Transverse colon (tissue), 4 donors: ENCODE measurements at regions not wholly inside any gene's neighbourhood (a gene's known extent, or its start where the extent isn't known, plus 50 kb on each side); places are given as distances from the start of the nearest gene placed in this dataset.

ENCODE experiments used
- DNase-seq: peaks from one replicate; pipeline ENCODE4 v3.0.0-alpha.2; 2019
- H3K27ac ChIP-seq, 4 donors: fragments of 200-600 bp; sonication (generic); 2 replicates each; pipeline ENCODE4 v1.5.1; 2016 to 2018; ENCODE audit warnings: inconsistent platforms in 4 of 4
- H3K27me3 ChIP-seq: fragments of 200-600 bp; sonication (generic); 2 replicates; pipeline ENCODE4 v1.5.1; 2017; ENCODE audit warnings: inconsistent platforms
- H3K36me3 ChIP-seq, 4 donors: fragments of 200-600 bp; sonication (generic); 2 replicates each; pipeline ENCODE4 v1.5.1; 2017 to 2019; ENCODE audit warnings: inconsistent platforms in 4 of 4
- H3K4me1 ChIP-seq, 4 donors: fragments of 200-600 bp; sonication (generic); 2 replicates each; pipeline ENCODE4 v1.5.1; 2017 to 2020; ENCODE audit warnings: inconsistent platforms in 4 of 4
- H3K4me3 ChIP-seq, 4 donors: fragments of 200-600 bp; sonication (generic); 1 replicate in 1 of 4; 2 replicates in 3 of 4; pipeline versions ENCODE4 v1.5.1 to v1.6.1; 2017 to 2019; ENCODE audit warnings: inconsistent platforms in 4 of 4
- H3K9me3 ChIP-seq, 2 donors: fragments of 200-600 bp; sonication (generic); 2 replicates each; pipeline ENCODE4 v1.5.1; 2017 to 2019; ENCODE audit warnings: inconsistent platforms in 2 of 2
- CTCF ChIP-seq, 5 experiments: fragments of 200-600 bp in 3 of 5; fragments of 450-650 bp in 2 of 5; sonication (generic) in 3 of 5; IDR thresholded peaks; 1 replicate in 2 of 5; 2 replicates in 3 of 5; pipeline ENCODE4 v1.5.1; 2016 to 2017; ENCODE audit warnings: antibody characterized with exemption in 5 of 5, inconsistent platforms in 3 of 5, mild to moderate bottlenecking in 2 of 5, moderate library complexity in 1 of 5
- EP300 ChIP-seq: sonication (generic); formaldehyde crosslinking; IDR thresholded peaks from one replicate; pipeline ENCODE4 v1.6.1; 2017; ENCODE audit warnings: antibody characterized with exemption, low read depth
- POLR2A ChIP-seq: fragments of 450-650 bp; IDR thresholded peaks from one replicate; pipeline ENCODE4 v1.6.1; 2016; ENCODE audit warnings: antibody characterized with exemption, mild to moderate bottlenecking, moderate library complexity
- POLR2AphosphoS5 ChIP-seq, 3 donors: sonication (generic); formaldehyde crosslinking; IDR thresholded peaks; one replicate each; pipeline ENCODE4 v1.6.1; 2016; ENCODE audit warnings: antibody characterized with exemption in 3 of 3
- WGBS, 2 donors: methylation state at CpG; one replicate each; pipeline ENCODE4 v1.1.5; 2018; ENCODE audit warnings: low coverage in 1 of 2; 5-methylcytosine and 5-hydroxymethylcytosine counted together
- in situ Hi-C, 4 donors: fragments of 200-750 bp; cut with MboI; loops; one replicate each; pipeline versions ENCODE4 v1.15.0 to v1.15.1; 2017; ENCODE audit warnings: low sequenced_read_pairs in 3 of 4, low pct_ligation_motif_present in 1 of 4, low pct_unique_long_range_greater_than_20kb in 1 of 4
- intact Hi-C: fragments of 100-400 bp; cut with DNase I; formaldehyde crosslinking; loops from one replicate; pipeline ENCODE4 v1.15.1; 2023; ENCODE audit warnings: low total_unique reads

- Histone ChIP-seq H3K27ac (no peak overlapping the region), H3K4me3 (no peak overlapping the region), H3K27me3 (peaks cover 8% of the 10 kb centered on the region), H3K9me3 (no peaks in the 10 kb centered on the region), H3K36me3 (no peaks in the 10 kb centered on the region), H3K4me1 (no peaks in the 10 kb centered on the region)
- 85% methylated on average over 8 of the region's 8 CpGs; no CpG with 5 or more reads in 1 of the 2 donors for WGBS, 2 donors
- DNase-seq, result no peak
- no peak for TF ChIP-seq POLR2AphosphoS5 (IDR thresholded peaks at IDR 0.05)
- TF ChIP-seq EP300, result no peak
- no peak for TF ChIP-seq POLR2A
- no peak for TF ChIP-seq CTCF (IDR thresholded peaks at IDR 0.05)
- intact Hi-C loops (no loop called here), in situ Hi-C loops (loop anchor here in 3 of 4 donors (25.0 kb wide), 1 partner anchor 615 kb away; no protein-coding TSS in a partner anchor)
These were observed 74.7 kb upstream of the THY1 start for GRCh38 chr11:119497717-119498116.

GRCh38 chr11:119496997-119497396 is 74.0 kb upstream of the THY1 start:
- Histone ChIP-seq H3K36me3 (no peaks in the 10 kb centered on the region), H3K27ac (no peak overlapping the region), H3K27me3 (peaks cover 1% of the 10 kb centered on the region), H3K9me3 (no peaks in the 10 kb centered on the region), H3K4me3 (no peak overlapping the region), H3K4me1 (no peaks in the 10 kb centered on the region)
- in situ Hi-C loops, result loop anchor here in 3 of 4 donors (25.0 kb wide), 1 partner anchor 615 kb away; no protein-coding TSS in a partner anchor
- intact Hi-C loops, result no loop called here
- WGBS, 2 donors, result 19 to 20% methylated on average over 1 to 2 of the region's 2 CpGs
- no peak for TF ChIP-seq EP300
- TF ChIP-seq CTCF (IDR thresholded peaks at IDR 0.05), result no peak
- no peak for TF ChIP-seq POLR2A
- TF ChIP-seq POLR2AphosphoS5 (IDR thresholded peaks at IDR 0.05), result no peak
- DNase-seq, result no peak

GRCh38 chr11:119496469-119496868 is 73.5 kb upstream of the THY1 start:
- Histone ChIP-seq H3K27me3 (no peaks in the 10 kb centered on the region), H3K4me1 (no peaks in the 10 kb centered on the region), H3K4me3 (no peak overlapping the region), H3K36me3 (no peaks in the 10 kb centered on the region), H3K27ac (no peak overlapping the region), H3K9me3 (no peaks in the 10 kb centered on the region)
- intact Hi-C loops (no loop called here), in situ Hi-C loops (loop anchor here in 3 of 4 donors (25.0 kb wide), 1 partner anchor 616 kb away; no protein-coding TSS in a partner anchor)
- no peak for TF ChIP-seq CTCF (IDR thresholded peaks at IDR 0.05)
- TF ChIP-seq POLR2AphosphoS5 (IDR thresholded peaks at IDR 0.05), result no peak
- TF ChIP-seq EP300, result no peak
- TF ChIP-seq POLR2A, result no peak
- no peak for DNase-seq
- 78% methylated on average over 8 of the region's 9 CpGs; no CpG with 5 or more reads in 1 of the 2 donors for WGBS, 2 donors

DNA sequence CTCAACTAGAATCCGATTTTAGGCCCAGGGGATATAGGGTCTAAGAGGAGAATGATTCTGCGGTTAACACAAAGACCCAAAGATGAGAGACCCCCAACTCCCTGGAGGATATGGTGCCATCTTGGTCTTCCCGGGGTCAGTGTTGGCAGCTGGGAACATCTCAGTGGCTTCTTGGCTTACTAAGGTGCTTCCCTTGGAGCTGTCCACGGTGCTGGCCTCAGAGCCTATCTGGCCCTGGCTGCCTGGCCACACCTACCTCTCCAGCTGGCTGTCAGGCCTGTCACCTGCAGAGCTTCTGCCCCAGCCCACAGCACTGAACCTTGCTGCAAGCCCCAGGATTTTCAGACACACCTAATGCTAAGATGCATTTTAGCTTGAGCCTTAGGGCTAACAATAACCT is 70.7 kb upstream of the THY1 start:
- in situ Hi-C loops, result loop anchor here in 3 of 4 donors (25.0 kb wide), 1 partner anchor 619 kb away; no protein-coding TSS in a partner anchor
- DNase-seq, result peak; percentile 17
- 45 to 80% methylated on average over 1 to 4 of the region's 4 CpGs for WGBS, 2 donors
- Histone ChIP-seq H3K4me3 (no peak overlapping the region), H3K27me3 (no peaks in the 10 kb centered on the region), H3K36me3 (no peaks in the 10 kb centered on the region), H3K4me1 (no peaks in the 10 kb centered on the region), H3K9me3 (no peaks in the 10 kb centered on the region), H3K27ac (no peak overlapping the region)
- TF ChIP-seq EP300, result no peak
- no peak for TF ChIP-seq CTCF (IDR thresholded peaks at IDR 0.05)
- no peak for TF ChIP-seq POLR2AphosphoS5 (IDR thresholded peaks at IDR 0.05)
- TF ChIP-seq POLR2A, result no peak
- intact Hi-C loops, result no loop called here
